Activated naive CD4-positive, alpha-beta T cell treated with anti-CD3 and anti-CD28 coated beads, Interleukin-2, amount 50 U/mL, for 24 hours (primary cell): ENCODE measurements at regions not wholly inside any gene's neighbourhood (a gene's known extent, or its start where the extent isn't known, plus 50 kb on each side); places are given as distances from the start of the nearest gene placed in this dataset.
A peak's percentile ranks its signal among the peaks of the same experiment; 100 is the strongest.

Experiments used
- H3K27ac Mint-ChIP-seq: one replicate; pipeline ENCODE4 v1.8.0; 2021; ENCODE audit warnings: mild to moderate bottlenecking, mixed read lengths
- H3K27me3 Mint-ChIP-seq: one replicate; pipeline ENCODE4 v1.8.0; 2021; ENCODE audit warnings: mixed read lengths
- H3K36me3 Mint-ChIP-seq: one replicate; pipeline ENCODE4 v1.8.0; 2021; ENCODE audit warnings: mixed read lengths
- H3K4me1 Mint-ChIP-seq: one replicate; pipeline ENCODE4 v1.8.0; 2021; ENCODE audit warnings: mixed read lengths
- H3K4me3 Mint-ChIP-seq: one replicate; pipeline ENCODE4 v1.8.0; 2021; ENCODE audit warnings: mild to moderate bottlenecking, mixed read lengths
- H3K9me3 Mint-ChIP-seq: one replicate; pipeline ENCODE4 v1.8.0; 2021; ENCODE audit warnings: mixed read lengths

DNA sequence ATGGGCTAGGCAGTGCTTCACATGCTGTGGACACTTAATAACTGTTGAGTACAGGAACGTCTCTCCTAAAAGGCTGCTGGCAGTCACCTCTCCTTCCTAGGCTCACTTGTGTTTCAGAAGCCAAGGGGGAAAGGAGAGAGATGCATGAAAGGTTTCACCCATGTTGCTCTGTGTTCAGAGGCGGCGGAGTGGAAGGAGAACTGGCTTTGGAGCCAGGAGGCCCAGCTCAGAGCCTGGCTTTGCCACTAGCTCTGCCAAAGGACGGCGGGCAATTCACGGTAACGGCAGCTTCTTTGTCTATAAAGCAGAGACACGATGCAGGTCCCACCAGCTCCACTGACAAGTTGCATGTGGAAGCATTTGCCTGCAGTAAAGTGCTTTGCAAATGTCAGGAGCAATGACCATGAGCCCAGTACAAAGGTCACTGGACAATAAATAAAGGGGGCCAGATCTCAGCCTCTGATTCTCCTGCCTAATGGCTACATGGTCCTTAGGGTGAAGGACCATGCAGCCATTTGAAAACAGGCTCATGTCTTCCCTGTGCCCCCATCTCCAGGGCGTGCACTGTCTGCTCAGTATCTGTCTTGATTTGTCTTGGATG lies 171.7 kb upstream of the TLE3 start:
- H3K27me3 Mint-ChIP-seq: peaks cover 1% of the 10 kb centered on the region
- H3K36me3 Mint-ChIP-seq: no peaks in the 10 kb centered on the region
- no peak overlapping the region for H3K27ac Mint-ChIP-seq
- H3K9me3 Mint-ChIP-seq: no peaks in the 10 kb centered on the region
- H3K4me3 Mint-ChIP-seq: no peak overlapping the region
- peaks cover 31% of the 10 kb centered on the region for H3K4me1 Mint-ChIP-seq

DNA sequence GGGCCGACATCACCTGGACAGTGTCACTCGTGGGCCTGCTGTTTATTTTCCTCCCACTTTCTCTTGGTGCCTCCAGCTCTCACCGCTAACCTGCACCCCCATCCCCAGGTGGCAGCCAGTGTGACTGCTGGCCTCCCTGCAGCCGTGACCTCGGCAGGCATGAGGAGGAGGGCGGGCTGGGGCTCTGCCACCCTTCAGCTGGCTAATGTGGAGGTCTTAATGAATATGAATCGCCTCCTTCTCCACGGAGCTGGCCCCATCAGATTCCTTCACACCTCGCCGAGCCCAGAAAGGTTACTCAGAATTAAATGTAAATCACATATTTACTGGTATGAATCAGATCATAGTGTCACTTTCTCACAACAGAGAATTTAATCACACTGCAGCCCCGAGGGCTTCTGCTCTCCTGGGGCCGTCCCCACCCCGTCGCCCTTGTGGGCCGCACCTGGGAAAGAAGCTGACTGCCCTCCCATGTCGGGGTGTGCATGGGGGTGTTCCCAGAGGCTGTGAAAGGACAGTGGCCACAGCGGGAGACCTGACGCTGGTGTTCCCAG lies 171.1 kb upstream of the TLE3 start:
- H3K4me1 Mint-ChIP-seq: peaks cover 29% of the 10 kb centered on the region
- H3K9me3 Mint-ChIP-seq: no peaks in the 10 kb centered on the region
- peak overlapping the region; percentile 43 for H3K27ac Mint-ChIP-seq
- H3K4me3 Mint-ChIP-seq: no peak overlapping the region
- no peaks in the 10 kb centered on the region for H3K36me3 Mint-ChIP-seq
- peaks cover under 1% of the 10 kb centered on the region for H3K27me3 Mint-ChIP-seq

DNA sequence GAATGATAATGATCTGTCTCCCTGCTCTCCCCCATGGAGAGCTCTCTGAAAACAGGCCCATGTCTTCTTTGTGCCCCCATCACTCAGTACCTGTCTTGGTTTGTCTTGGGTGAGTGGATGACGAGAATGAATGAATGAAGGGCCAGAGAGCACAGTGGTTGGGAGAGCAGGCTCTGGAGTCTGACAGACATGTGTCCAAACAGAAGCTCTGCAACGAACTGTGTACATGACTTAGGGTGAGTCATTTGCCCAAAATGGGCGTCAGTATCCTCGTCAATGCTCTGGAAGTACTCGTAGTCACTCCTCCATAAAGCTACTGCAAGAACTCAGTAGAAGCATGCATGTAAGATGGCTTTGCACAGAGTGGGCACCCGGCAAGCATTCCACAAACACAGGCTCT lies 170.2 kb upstream of the TLE3 start:
- Mint-ChIP-seq H3K9me3 (no peaks in the 10 kb centered on the region), H3K27ac (no peak overlapping the region), H3K4me1 (peaks cover 26% of the 10 kb centered on the region), H3K36me3 (no peaks in the 10 kb centered on the region), H3K27me3 (no peaks in the 10 kb centered on the region), H3K4me3 (no peak overlapping the region)

DNA sequence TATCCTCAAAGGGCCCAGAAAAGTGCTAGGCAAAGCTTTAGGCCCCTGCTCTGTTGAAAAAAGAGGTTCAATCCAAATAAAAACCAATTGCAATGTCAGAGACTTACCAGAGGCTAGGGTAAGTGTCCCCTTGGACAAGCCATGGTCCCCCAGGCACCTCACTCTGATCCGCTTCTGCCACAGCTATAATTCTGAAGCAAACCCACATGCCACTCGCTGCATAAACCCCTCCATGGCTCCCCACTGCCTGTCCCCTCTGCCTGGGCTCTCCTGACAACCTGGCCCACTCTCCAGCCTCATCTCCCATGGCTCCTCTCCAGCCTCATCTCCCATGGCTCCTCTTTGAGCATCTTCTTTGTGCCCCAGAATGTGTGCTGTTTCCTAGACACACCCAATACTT lies 169.6 kb upstream of the TLE3 start:
- Mint-ChIP-seq H3K9me3 (no peaks in the 10 kb centered on the region), H3K4me3 (no peak overlapping the region), H3K27ac (no peak overlapping the region), H3K4me1 (peaks cover 26% of the 10 kb centered on the region), H3K27me3 (no peaks in the 10 kb centered on the region), H3K36me3 (no peaks in the 10 kb centered on the region)

DNA sequence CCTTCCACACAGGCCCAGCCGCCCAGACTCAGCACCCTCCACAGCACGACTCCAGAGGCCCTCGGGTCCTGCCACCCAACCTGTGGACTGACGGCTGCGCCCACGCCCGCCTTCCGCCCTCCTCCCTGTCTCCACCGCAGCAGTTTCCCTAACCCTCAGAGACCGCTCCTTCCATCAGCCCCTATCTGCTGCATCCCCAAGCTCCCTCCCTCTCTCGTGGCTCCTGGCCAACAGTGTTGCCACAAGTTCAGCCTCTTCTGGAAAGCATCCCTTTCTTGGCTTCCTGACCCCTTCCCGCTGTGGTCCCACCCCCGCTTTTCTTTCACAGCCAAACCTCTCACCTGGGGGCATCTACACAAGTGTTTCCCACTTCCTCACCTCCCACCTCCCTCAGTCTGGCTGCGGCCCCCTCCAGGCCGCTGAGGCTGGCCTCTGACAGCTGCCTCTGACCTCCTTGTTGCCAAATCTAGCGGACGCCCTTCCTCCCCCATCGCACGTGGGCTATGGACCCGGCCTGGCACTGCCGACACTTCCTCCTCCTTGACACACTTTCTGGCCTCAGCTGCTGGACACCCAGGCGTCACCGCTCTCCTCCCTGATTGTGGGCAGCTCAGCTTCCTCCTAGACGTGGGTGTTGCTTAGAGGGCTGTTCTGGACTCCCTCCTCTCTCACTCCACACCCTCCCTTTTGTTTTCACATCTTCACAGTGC lies 168.8 kb upstream of the TLE3 start:
- peak overlapping the region; percentile 10 for H3K27ac Mint-ChIP-seq
- H3K4me1 Mint-ChIP-seq: peaks cover 26% of the 10 kb centered on the region

DNA sequence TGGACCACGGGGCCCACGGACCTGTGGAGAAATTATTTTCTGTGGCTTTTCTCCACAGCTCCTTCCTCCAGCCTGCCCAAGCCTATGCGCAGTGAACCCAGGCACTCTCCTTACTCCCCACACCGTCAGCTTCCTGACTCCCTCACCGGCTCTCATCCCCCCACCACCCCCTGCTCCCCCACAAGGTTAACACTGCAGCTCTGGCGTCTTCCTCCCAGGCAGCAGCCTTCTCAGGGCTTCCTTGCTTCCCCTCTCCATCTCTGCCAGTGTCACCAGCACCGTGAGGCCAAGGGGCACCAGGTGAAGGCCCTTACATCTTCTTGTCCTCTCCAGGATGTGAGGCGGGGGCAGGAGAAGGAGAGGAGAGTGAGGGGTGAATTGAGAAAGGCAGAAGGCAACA lies 168.3 kb upstream of the TLE3 start:
- H3K4me1 Mint-ChIP-seq: peaks cover 26% of the 10 kb centered on the region
- no peak overlapping the region for H3K4me3 Mint-ChIP-seq
- H3K9me3 Mint-ChIP-seq: no peaks in the 10 kb centered on the region
- no peaks in the 10 kb centered on the region for H3K36me3 Mint-ChIP-seq
- no peaks in the 10 kb centered on the region for H3K27me3 Mint-ChIP-seq
- H3K27ac Mint-ChIP-seq: no peak overlapping the region

More for the DNA sequence above, 168.8 kb upstream of the TLE3 start:
- H3K4me3 Mint-ChIP-seq: peak overlapping the region; percentile 41
- no peaks in the 10 kb centered on the region for H3K36me3 Mint-ChIP-seq
- H3K9me3 Mint-ChIP-seq: no peaks in the 10 kb centered on the region
- H3K27me3 Mint-ChIP-seq: no peaks in the 10 kb centered on the region

DNA sequence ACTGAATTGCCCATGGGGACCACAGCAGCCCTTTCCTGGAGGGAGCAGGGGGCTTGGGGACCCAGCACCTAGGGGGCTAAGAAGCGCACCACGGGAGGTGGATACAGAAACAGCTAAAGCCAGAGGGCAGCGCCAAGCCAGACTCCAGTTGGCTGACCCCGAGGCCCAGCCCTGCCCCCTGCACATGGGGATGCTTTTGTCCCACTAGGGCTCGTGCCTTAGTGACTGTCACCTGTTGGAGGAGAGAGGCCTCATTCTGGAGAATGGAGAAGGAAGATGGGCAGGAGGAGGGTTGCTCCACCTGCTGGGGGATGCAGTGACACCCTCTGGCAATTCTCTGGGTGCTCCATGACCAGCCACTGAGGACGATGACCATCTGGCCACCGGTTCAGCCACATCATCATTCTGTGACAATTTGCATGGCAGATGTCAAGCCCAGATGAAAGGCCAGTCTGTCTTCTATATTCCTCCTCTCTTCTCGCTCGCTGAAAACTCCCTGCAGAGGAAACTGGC lies 167.8 kb upstream of the TLE3 start:
- no peaks in the 10 kb centered on the region for H3K27me3 Mint-ChIP-seq
- no peak overlapping the region for H3K27ac Mint-ChIP-seq
- no peak overlapping the region for H3K4me3 Mint-ChIP-seq
- peaks cover 25% of the 10 kb centered on the region for H3K4me1 Mint-ChIP-seq
- H3K36me3 Mint-ChIP-seq: no peaks in the 10 kb centered on the region
- no peaks in the 10 kb centered on the region for H3K9me3 Mint-ChIP-seq

DNA sequence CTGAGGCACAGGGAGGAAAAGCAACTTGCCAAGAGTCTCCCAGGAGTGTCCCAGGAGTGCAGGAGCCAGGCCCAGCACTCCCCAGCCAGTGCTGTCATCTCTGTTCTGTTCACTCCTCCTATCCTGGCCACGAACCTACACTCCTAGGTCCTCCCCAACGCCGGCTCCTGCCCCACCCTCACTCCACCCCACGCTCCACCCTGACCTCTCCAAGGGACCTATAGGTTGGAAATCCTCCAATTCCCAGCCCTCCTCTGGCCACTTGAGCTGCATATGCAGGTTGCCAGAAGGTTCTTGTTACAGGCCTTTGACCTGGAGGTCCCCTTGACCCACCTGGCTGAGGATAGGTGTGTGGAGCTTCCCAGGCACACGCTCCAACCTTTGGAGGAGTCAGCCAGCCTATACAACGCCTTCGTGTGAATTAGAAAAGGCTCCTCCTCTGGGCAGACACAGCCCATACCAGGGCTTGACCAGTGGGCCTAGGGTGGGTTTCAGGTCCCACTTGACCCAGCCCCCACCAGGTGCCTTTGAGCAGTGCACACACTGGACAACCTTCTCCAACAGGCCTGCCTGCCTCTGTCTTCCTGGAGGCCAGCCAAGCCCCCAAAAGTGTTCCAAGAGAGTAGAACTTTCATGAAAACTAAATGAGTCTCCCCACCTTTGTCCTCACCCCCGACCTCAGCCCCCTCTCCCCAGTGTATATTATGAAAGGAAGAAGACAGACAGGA lies 167.2 kb upstream of the TLE3 start:
- Mint-ChIP-seq H3K4me1 (peaks cover 25% of the 10 kb centered on the region), H3K9me3 (no peaks in the 10 kb centered on the region), H3K36me3 (no peaks in the 10 kb centered on the region), H3K4me3 (no peak overlapping the region), H3K27me3 (no peaks in the 10 kb centered on the region), H3K27ac (peak overlapping the region; percentile 48)

DNA sequence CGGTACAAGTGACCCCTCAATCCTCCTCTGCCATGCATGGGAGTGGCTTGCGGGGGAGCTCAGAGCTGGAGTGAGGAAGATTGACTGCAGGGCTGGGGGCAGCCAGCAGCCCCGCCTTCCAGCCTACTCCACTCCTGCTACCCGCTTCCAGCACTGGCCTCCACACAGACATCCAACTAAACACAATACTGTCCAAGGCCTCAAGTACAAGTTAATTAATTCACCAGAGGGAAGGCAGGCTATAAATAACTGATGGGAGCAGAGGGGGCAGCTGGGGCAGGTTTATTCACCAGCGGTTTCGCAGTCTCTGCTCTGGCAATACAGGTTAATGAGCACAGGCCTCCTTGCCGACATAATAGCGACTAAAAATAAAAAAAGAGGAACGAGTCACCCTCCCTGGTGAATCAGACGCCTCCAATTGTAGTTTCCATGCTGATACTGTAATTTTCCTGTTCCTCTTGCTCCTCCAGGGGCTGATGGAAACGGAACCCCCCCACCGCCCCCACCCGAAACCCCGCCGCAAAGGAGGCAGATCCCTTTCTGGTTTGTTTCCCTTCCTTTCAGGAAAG lies 166.4 kb upstream of the TLE3 start:
- Mint-ChIP-seq H3K4me3 (no peak overlapping the region), H3K9me3 (no peaks in the 10 kb centered on the region), H3K4me1 (peaks cover 29% of the 10 kb centered on the region)

DNA sequence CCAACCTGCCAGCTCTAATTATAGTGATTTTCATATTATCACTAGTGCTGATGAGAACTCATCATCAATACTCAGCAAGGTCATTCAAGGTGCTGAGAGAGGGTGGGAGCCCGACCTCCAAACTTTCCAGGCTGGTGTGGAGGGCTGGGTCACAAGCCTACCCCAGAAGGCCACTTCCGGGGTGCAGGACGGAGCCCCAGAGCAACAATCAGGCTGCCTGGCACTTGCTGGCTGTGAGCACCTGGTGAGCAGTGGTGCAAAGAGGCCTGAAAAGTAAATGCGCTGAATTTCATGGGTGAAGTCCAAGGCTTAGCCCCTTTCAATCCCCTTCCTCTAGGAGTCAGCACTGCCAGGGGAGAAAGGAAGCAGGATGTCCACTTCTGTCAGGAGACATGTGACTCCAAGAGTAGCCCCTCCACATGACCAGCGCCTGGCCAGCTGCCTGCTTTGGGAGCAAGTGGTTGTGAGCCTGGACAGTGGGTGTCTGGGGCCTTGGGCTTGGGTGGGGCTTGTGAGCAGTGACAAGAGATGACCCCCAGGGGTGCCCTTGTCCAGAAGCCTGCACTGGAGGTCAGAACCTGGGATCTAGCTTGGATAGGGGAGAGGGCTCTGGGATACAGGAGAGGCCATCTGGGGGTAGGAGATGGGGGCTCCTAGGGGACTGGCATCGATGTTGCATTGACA lies 165.0 kb upstream of the TLE3 start:
- no peaks in the 10 kb centered on the region for H3K27me3 Mint-ChIP-seq
- peaks cover 43% of the 10 kb centered on the region for H3K4me1 Mint-ChIP-seq
- H3K9me3 Mint-ChIP-seq: no peaks in the 10 kb centered on the region
- H3K4me3 Mint-ChIP-seq: no peak overlapping the region
- H3K27ac Mint-ChIP-seq: no peak overlapping the region
- H3K36me3 Mint-ChIP-seq: no peaks in the 10 kb centered on the region

More for the DNA sequence above, 166.4 kb upstream of the TLE3 start:
- Mint-ChIP-seq H3K27me3 (no peaks in the 10 kb centered on the region), H3K36me3 (no peaks in the 10 kb centered on the region), H3K27ac (no peak overlapping the region)

DNA sequence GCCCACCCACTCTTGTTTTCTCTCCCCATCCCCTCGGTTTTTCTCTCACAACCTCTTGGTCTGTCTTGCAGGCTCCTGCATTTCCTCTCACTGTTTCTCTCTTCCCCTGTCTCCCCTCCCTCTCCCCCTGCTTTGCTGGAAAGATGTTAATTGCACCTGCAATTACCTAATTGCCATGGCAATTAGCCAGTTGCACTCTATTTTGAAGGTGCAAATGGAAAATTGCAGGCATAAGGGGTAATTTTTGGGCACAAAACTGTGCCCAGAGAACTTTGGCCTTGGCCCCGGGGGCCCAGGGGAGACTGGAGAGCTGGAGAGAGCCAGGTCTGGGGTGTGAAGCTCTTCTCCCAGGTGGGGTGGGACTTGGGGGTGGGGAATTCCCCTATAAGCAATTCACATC lies 164.5 kb upstream of the TLE3 start:
- Mint-ChIP-seq H3K27ac (peak overlapping the region; percentile 38), H3K4me1 (peaks cover 44% of the 10 kb centered on the region), H3K9me3 (no peaks in the 10 kb centered on the region), H3K4me3 (no peak overlapping the region), H3K36me3 (no peaks in the 10 kb centered on the region), H3K27me3 (no peaks in the 10 kb centered on the region)

DNA sequence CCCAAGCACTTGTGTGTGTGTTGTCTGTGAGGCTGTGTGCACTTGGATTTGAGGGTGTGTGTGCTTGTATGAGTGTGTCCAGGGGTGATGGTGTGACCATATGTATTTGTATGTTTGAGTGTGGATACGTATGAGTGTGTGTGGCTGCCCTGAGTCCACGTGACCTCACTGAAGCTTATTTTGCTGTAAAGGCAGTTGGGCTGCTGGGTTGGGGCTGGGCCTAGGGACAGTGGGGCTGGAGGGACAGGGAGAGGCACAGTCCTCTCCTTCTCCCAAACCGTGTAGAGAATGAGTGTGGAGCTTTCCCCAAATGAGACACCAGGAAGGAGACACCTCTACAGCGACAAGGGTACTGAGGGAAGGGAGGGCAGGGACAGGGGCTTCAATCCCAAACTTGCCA lies 163.4 kb upstream of the TLE3 start:
- H3K4me3 Mint-ChIP-seq: no peak overlapping the region
- H3K9me3 Mint-ChIP-seq: no peaks in the 10 kb centered on the region
- H3K4me1 Mint-ChIP-seq: peaks cover 39% of the 10 kb centered on the region
- peak overlapping the region; percentile 13 for H3K27ac Mint-ChIP-seq
- H3K27me3 Mint-ChIP-seq: no peaks in the 10 kb centered on the region
- peaks cover 2% of the 10 kb centered on the region for H3K36me3 Mint-ChIP-seq

DNA sequence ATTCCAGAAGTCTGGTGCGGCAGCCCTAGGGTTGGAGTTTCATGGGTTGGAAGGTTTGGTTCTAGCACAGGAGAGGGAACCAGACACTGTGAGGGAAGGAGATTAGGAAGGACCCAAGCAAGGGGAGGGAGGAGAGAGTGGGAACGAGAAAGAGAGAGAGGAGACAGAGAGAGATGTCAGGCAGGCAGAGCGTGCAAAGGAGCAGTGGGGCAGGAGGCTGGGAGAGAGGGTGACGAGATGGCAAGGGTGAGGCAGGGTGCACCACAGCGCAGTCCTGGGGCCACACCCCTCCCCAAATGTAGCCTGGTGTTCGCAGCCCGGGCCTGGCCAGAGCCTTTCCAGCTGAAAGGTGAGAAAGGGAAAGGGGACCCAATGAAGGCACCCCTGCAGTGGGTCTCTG lies 162.9 kb upstream of the TLE3 start:
- Mint-ChIP-seq H3K4me1 (peaks cover 37% of the 10 kb centered on the region), H3K27me3 (no peaks in the 10 kb centered on the region), H3K36me3 (peaks cover 2% of the 10 kb centered on the region), H3K9me3 (no peaks in the 10 kb centered on the region), H3K27ac (peak overlapping the region; percentile 86), H3K4me3 (no peak overlapping the region)

DNA sequence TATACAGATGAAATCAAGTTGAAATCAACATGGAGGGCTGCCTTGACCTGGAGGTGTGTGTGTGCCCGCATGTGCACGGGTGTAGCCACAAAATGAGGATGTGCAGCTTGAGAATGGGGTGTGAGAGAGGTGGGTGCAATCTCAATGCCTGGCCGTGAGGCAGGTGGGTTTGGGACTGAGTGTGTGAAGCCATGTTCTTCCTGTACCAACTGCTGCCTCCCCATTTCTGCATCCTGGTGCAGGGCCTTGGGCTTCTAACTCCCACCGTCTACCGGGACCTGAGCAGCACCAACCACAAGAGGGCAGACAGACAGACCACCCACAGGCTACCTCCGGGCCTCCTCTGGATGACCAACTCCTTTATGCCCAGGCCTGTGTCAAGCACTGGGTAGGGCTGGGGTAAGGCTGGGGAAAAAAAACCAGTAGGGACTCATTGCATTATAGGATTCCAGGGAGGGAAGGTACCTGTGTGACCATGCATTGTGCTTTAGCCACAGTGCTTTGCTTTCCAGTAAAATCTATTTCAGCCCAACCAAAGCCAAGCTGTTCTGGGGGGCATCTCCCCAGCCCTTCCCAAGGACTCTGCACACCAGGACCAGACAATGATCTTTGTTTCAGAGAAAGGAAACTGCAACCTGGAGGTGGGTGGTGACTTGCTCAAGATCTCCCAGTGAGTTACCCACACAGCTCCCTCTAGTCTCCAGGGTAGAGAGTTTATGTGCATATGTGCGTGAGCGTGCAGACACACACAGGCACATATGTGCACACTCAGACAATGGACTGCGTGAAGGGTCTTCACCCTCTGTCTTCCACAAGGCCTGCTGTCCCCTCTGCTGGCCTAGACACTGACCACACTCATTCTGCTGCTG lies 162.2 kb upstream of the TLE3 start:
- Mint-ChIP-seq H3K4me1 (peaks cover 37% of the 10 kb centered on the region), H3K27ac (peak overlapping the region; percentile 86), H3K9me3 (no peaks in the 10 kb centered on the region), H3K27me3 (no peaks in the 10 kb centered on the region), H3K4me3 (no peak overlapping the region), H3K36me3 (peaks cover 2% of the 10 kb centered on the region)
